GM20000 (cell line): ENCODE measurements at regions not wholly inside any gene's neighbourhood (a gene's known extent, or its start where the extent isn't known, plus 50 kb on each side); places are given as distances from the start of the nearest gene placed in this dataset.

ENCODE experiments used
- DNase-seq: peaks from one replicate; pipeline ENCODE4 v3.0.0; 2012; ENCODE audit warnings: low spot score
- CTCF ChIP-seq: IDR thresholded peaks from 2 replicates; pipeline ENCODE4 v1.5.1; 2012; ENCODE audit warnings: mild to moderate bottlenecking, control low read depth; ENCODE audit errors: extremely low read depth, missing control alignments

GRCh38 chr6:156114541-156114940, 658.9 kb upstream of the NOX3 start:
- TF ChIP-seq CTCF = no peak
- no peak for DNase-seq

- no peak for TF ChIP-seq CTCF
- DNase-seq = no peak
Measured at GRCh38 chr6:156113631-156114030, 658.0 kb upstream of the NOX3 start.

DNA sequence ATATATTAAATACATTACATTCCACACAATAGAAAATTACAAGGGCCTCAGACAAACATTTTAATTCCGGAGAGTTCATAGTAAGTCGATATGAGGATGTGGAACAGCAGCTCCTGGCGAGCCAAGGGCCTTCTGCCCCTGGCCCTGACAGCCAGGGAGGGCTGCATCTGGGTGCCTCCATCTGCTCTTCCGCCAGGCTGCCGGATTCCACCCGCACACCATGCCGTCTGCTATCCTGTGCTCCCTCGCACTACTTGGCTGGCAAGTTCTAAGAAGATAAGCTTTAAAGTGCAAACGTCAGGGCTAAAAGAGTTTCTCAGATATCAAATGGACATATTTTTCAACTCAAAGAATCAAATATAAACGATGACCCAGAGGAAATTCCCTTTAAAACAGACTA, 656.3 kb upstream of the NOX3 start:
- DNase-seq = no peak
- no peak for TF ChIP-seq CTCF

- no peak for TF ChIP-seq CTCF
- no peak for DNase-seq
Measured at GRCh38 chr6:156110249-156110648, 654.6 kb upstream of the NOX3 start.

- DNase-seq = no peak
- no peak for TF ChIP-seq CTCF
Measured at GRCh38 chr6:156109713-156110112, 654.1 kb upstream of the NOX3 start.

DNA sequence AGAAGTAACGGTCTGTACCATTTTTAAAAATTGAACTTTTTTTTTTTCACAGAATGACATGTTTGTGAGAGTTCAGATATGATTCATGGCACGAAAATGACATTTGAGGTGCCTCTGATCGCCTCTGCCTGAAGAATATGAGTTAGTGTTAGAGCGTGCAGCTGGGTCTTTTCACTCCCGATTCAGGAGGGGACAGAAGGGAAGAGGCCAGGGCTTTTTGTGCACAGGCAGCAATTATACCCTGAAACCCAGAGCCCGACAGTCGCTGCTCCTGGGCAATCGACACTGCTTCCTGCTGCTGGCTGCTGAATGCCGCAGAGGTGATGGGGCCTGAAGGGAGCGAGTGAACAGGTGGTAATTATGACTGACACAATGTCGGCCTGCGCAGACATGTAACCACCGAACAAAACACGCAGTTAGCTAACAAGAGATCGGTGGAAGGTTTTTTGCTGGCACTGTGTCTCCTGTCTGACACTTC, 652.0 kb upstream of the NOX3 start:
- DNase-seq = no peak
- no peak for TF ChIP-seq CTCF

DNA sequence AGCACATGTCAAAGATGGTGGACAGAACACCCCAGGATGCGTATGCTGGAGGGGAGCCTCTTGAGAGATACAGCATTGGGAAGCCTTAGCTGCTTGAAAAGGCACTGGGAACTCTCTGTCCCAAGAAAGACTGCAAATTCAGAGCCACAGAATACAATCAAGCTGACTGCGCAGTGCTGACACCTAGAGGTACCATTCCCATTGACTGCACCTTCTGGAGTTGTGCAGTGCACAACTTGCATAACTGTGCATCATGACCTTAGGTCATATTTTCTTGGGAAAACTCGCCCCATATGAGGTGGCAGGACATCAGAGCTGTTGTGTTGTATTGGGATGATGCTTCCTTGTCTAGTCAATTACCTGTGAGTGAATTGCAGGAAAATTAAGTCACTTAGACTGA, 646.5 kb upstream of the NOX3 start:
- DNase-seq = no peak
- no peak for TF ChIP-seq CTCF

DNA sequence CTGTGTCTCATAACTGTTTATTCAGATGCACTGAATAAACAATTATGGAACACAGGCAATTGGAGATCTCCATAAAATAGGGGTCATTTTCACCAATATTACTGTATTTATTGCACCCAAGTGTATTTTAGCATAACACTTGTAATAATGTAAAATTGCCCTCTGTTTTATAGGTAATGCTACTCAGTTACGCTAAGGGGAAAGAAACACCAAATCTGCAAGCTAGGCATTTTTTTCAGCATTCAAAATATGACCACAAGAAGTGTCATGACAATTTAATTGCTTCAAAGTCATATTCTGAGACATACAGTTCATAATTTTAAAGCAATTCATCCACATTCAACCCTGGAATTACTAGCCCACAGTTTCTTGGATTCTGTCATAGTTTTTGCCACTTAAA, 643.2 kb upstream of the NOX3 start:
- no peak for TF ChIP-seq CTCF

More for the DNA sequence above, 643.2 kb upstream of the NOX3 start:
- DNase-seq = no peak
